Mammary epithelial cell (primary cell): ENCODE measurements at regions not wholly inside any gene's neighbourhood (a gene's known extent, or its start where the extent isn't known, plus 50 kb on each side); places are given as distances from the start of the nearest gene placed in this dataset.

Experiments
- EZH2 ChIP-seq: IDR thresholded peaks from 2 replicates; pipeline ENCODE4 v1.6.1; 2012; ENCODE audit warnings: low read length, inconsistent platforms, borderline replicate concordance
- TF ChIP-seq, protein P1 (sequence below), 2 donors: IDR thresholded peaks in 1 of 2; conservative IDR thresholded peaks in 1 of 2; 2 replicates each; pipeline ENCODE4 v1.5.1; 2011 to 2012; ENCODE audit warnings: inconsistent platforms in 2 of 2, low read length in 2 of 2, mild to moderate bottlenecking in 2 of 2, control low read depth in 1 of 2, low read depth in 1 of 2; ENCODE audit not compliant: insufficient read depth in 1 of 2; ENCODE audit errors: extremely low read depth in 1 of 2

GRCh38 chr13:74706801-74707200 is 572.6 kb upstream of the KLF12 start:
- TF ChIP-seq, protein P1, sequence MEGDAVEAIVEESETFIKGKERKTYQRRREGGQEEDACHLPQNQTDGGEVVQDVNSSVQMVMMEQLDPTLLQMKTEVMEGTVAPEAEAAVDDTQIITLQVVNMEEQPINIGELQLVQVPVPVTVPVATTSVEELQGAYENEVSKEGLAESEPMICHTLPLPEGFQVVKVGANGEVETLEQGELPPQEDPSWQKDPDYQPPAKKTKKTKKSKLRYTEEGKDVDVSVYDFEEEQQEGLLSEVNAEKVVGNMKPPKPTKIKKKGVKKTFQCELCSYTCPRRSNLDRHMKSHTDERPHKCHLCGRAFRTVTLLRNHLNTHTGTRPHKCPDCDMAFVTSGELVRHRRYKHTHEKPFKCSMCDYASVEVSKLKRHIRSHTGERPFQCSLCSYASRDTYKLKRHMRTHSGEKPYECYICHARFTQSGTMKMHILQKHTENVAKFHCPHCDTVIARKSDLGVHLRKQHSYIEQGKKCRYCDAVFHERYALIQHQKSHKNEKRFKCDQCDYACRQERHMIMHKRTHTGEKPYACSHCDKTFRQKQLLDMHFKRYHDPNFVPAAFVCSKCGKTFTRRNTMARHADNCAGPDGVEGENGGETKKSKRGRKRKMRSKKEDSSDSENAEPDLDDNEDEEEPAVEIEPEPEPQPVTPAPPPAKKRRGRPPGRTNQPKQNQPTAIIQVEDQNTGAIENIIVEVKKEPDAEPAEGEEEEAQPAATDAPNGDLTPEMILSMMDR (conservative IDR thresholded peaks at IDR 0.05 in 1 of 2, IDR thresholded peaks at IDR 0.05 in 1 of 2; ENCODE audit: extremely low read depth in 1 of 2, insufficient read depth in 1 of 2, low read depth in 1 of 2, low read length in 2 of 2): no peak
- TF ChIP-seq EZH2: no peak
